Left ventricle myocardium superior (tissue), 1 donor: ENCODE measurements at regions not wholly inside any gene's neighbourhood (a gene's known extent, or its start where the extent isn't known, plus 50 kb on each side); places are given as distances from the start of the nearest gene placed in this dataset.

Experiments used
- ATAC-seq: fragments of 200-7000 bp; cut with Tn5 transposase; one replicate; pipeline ENCODE4 v1.9.1; 2020; ENCODE audit warnings: mild to moderate bottlenecking, moderate library complexity
- DNase-seq: peaks from one replicate; pipeline ENCODE4 v3.0.0-alpha.2; 2020
- intact Hi-C: fragments of 100-400 bp; cut with micrococcal nuclease; formaldehyde crosslinking; loops from one replicate; pipeline ENCODE4 v1.11.0; 2022
- donor health status: DM: no; HTN: yes; CAD: no; lungs with severe emphysema.

DNA sequence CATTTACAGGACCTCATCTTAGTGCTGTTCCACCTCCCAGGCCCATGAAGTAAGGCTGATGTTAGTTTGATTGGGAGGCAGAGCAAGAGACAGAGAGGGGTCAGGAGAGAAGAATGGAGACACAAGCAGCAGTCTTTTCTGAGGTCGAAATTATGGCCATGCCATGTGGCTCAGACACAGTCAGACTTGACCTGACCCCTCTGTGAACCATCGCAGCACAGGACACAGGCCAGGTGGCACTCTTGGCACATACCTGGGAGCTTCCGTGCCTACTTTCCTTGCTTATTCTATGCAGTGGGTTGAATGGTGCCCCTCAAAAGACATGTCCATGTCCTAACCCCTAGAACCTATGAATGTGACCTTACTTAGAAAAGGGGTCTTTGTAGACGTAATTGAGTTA is 254.9 kb downstream of the MAFB start:
- intact Hi-C loops = no loop called here
- ATAC-seq (no peak), DNase-seq (no peak)

DNA sequence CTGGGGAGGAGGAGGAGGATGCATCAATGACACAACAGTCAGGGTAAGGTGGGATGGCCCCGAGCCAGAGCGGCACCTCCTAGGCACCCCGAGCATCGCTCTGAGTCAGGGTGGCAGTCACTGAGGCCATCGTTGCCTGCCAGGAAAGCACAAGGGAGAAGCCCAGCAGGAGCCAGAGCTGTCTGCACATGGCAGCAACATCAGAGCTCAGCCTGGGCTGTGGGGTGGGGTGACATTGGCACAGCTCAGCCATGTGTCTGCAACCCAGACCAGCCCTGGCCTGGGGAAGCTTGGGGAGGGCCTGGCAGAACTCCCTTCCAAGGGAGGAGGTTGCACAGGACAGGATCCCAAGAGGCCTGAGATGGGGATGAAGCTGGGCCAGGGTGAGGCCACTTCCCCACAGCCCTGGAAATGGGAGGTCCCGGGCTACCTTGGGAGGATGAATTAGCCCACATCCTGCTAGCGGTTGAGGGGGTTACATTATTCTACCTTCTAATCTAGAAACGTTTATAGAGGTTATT is 255.6 kb downstream of the MAFB start:
- DNase-seq = no peak
- intact Hi-C loops = no loop called here
- ATAC-seq = no peak

GRCh38 chr20:40431611-40432010 is 257.4 kb downstream of the MAFB start:
- intact Hi-C loops = no loop called here
- no peak for ATAC-seq
- no peak for DNase-seq

DNA sequence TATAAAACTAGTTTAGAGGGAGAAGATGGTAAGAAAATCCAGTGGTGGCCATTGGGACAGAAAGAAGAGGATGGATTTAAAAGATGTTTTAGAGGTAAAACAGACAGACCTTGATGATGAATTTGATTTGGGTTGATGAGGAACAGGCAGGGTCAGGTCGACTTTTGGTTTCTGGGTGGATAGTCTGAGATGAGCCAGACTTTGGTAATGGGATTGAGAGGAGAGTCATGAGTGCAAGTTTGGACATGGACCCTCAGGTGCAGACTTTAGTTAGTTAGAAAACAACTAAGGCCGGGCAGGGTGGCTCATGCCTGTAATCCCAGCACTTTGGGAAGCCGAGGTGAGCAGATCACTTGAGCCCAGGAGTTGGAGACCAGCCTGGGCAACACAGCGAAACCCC is 257.9 kb downstream of the MAFB start:
- intact Hi-C loops = no loop called here
- no peak for ATAC-seq
- DNase-seq = no peak

DNA sequence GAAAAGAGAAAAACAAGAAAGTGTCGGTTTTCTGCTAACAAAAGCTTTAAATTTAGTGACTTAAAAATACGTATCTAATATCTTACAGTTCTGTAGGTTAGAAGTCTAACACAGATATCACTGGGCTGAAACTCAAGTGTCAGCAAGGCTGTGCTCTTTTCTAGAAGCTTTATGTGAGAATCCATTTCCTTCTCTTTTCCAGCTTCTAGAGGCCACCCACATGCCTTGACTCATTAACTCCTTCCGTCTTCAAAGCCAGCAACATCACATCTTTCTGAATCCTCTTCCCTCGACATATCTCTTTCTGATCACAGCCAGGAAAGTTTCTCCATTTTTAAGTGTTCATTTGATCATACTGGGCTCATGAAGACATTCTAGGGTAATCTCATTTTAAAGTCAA is 262.0 kb downstream of the MAFB start:
- ATAC-seq (no peak), DNase-seq (no peak)
- intact Hi-C loops = no loop called here

DNA sequence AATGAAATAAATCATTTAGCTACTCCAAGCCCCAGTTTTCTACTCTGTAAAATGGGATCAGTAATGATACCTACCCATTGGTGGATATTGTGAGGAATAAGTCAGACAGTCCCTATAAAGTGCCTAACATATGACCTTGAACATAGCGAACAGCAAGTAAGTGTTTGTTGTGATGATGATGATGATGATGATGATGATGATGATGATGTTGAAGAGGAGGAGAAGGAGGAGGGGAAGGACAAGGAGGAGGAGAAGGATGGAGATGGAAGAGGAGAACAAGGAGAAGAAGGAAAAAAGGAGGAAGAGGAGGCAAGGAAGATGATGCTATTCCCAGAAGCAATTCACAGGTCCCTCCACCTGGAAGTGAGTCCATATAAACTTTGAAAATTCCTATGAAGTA is 264.3 kb downstream of the MAFB start:
- intact Hi-C loops = no loop called here
- no peak for ATAC-seq
- no peak for DNase-seq

DNA sequence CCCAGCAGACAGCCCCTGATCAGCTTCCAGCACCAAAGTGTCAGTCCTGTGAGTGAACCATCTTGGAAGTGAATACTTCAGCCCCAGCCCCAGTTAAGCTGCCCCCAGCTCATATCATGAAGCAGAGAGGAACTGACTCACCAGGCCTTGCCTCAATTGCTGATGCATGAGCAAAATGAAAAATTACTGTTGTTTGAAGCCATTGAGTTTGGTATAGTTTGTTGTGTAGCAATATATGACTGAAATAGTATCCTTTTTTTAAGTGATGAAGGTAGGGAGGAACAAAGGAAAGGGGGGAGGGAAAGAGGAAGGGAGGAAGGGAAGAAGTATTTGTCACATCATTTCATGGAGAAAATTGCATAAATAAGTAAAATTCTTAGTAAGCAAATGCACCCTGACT is 266.4 kb downstream of the MAFB start:
- intact Hi-C loops = no loop called here
- ATAC-seq (no peak), DNase-seq (no peak)

GRCh38 chr20:40416274-40416673 is 272.8 kb downstream of the MAFB start:
- DNase-seq (no peak), ATAC-seq (no peak)
- intact Hi-C loops = no loop called here

DNA sequence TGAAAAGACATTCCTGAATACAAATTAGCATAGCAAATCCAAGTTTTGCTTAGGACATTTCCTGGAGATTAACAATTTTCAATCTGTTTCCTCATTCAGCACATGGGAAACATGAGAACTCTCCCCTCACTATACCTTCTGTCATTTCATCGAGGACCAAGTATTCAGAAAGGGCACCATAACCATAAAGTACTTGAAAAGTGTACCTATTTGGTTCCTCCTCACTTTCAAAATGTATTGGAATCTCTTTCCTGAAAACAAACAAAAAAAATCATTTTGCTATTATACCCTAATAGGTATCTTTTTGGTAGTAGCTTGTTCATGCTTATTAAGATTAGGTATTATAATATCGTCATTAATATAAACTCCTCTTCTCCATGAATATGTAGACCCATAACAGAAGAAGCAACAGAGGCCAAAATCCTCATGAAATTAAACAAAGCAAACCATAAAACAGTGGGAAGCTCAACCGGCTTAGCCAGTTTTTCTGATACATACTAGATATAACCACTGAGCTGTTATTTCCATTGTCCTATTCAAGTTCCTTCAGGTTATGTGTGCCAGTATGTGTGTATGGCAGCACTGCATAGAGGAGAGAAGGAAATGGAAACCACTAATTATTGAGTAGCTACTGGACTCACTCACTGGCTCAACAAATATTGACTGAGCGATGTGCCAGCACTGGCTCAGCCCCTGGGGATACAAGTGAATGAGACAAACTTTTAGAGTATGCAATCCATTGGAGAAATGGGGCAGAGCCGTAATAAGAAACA is 274.0 kb downstream of the MAFB start:
- ATAC-seq = no peak
- no peak for DNase-seq
- intact Hi-C loops = no loop called here

GRCh38 chr20:40410028-40410427 is 279.0 kb downstream of the MAFB start:
- DNase-seq = no peak
- intact Hi-C loops = no loop called here
- ATAC-seq = no peak

DNA sequence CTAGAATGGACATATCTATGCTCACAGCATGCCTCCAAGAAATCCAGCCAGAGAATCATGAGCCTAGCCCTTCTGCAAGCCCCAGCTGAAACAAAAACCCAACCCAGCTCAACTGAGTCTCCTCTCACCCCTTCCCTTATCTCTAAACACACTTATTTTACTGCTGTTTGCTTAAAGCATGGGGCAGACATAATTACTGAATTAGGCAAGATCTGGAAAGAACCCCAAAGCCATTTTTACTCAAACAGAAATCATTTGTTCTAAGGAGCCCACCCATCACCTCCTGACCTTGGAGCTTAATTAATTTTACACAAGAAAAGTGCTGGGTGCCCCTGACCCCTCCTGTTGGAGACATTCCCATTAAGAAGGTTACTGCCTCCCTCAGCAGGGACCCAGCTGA is 291.6 kb downstream of the MAFB start:
- intact Hi-C loops = no loop called here
- DNase-seq (no peak), ATAC-seq (no peak)

DNA sequence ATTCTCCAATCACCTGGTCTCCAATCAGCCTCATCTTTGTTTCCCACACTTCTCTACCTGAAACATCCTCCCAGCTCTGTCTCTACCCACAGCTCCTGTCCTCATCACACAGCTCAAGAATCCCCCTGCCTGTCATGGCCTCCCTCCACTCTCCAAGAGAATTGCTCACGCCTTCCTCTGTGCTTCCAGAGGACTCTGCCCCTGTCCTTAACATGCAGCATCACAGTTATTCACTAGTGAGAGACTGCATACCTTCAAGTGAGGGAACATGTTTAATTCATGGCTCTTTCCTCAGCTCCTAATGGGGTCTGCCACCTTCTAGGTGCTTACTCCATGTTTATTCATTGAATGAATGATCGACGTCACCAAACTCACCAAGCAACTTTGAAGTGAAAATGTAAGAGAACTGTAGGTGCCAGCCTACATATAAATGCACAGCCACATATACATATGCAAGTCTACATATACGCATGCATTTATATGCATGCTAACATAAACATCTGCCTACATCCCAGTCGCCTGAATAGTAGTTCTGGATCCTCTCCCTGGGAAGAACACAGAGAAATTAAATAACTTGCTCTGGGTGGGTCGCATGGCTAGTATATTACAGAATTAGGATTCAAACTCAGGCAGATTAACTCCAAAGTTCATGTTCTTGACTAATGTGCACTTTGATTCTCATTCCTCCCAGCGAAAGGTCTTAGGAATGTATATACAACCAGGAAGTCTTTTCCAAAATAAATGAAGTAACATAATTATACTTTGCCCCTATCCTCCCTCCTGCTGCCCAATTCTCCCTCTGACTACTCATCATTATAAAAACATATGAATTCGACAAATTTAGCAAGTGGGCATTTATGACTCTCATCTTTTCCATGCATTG is 295.6 kb downstream of the MAFB start:
- no peak for ATAC-seq
- intact Hi-C loops = no loop called here
- DNase-seq = no peak

GRCh38 chr20:40390654-40391053 is 298.4 kb downstream of the MAFB start:
- intact Hi-C loops = no loop called here
- DNase-seq (no peak), ATAC-seq (no peak)

DNA sequence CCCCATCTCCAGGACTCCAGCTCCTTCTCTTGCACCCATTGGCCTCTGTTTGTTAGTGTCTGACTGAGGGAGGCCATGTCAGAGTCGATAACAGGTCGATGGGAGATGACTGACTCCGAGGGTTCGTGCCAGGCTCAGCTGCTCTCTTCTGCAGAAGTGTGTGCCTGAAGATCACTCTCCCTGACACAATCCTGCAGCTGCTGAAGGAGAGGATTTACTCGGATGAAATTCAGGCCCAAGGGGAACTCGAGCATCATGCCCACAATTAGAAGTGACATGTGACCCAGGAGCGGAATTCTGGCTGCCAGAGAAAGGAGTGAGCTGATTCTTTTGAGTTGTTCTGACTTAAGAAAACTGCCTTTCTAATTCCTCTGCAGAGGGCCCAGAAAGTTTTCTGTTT is 318.2 kb downstream of the MAFB start:
- no peak for ATAC-seq
- intact Hi-C loops = no loop called here
- no peak for DNase-seq

DNA sequence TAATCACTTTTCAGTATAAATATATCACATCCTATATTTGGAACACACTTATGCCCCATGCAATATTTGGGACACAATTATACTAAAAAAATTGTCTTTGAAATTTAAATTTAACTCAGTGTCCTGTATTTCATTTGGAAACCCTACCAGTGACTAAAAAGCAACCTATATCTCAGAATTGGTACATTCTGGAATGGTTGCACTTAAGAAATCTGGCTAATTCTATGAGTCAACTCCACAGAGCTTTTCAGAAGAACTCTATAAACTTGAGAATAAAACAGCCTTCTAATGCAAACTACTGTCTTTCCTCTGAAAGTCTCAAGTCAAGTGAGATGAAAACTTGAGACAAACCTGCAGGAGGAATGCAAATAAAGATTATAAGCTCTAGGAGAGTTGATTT is 320.2 kb downstream of the MAFB start:
- ATAC-seq (no peak), DNase-seq (no peak)
- intact Hi-C loops = no loop called here

- intact Hi-C loops = no loop called here
- DNase-seq (no peak), ATAC-seq (no peak)
Observed at GRCh38 chr20:40361916-40362315, 327.1 kb downstream of the MAFB start.

DNA sequence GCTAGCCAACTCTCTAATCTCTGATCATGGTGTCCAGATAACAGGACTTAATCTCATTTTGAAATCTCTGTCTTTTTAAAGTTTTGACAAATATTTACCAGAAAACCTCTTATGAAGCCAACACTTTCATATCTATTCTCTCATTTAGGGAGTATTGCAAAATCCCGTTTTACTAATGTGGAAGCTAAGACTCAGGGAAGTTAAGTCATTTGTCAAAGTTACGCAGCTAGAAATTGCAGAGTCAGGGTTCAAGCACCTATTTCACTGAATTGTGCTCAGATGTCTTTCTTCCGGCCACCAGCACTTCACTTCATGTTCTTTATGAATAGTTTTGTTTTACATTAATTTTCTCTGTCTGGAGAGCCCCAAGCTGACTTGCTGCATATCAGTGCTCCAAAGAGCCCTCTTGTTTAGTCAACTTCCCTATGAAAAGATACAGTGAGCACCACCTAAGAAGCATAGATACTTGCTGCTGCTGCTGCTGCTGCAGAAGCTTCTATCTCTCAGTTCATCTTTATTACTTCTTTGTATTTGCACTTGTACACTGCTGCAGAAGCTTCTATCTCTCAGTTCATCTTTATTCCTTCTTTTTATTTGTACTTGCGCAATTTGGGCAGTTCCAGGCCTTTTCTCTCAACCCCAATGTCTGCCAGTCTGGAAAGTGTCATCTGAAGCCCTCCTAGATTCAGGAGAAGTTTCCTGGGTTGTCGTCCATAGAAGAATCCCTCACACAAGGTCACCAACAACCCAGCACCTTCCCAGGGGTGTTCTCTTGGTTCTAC is 329.7 kb downstream of the MAFB start:
- intact Hi-C loops = no loop called here
- ATAC-seq (no peak), DNase-seq (no peak)

DNA sequence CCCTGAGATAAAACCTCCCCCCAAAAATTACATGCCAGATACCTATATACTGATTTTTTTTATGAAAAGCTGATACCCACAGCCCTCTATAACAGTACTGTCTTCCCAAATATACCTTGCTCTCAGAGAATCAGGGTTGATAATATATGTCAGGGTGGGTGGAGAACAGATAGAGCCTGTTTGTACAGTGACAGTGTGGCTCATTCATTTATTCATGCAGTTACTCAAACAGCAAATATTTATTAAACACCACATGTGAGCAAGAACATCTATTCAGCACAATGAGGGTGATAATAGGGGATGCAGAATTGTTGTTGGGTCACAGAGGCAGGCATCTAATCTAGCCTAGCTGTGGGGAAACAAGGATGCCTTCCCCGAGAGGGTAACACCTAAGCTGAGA is 334.2 kb downstream of the MAFB start:
- DNase-seq = no peak
- intact Hi-C loops = no loop called here
- no peak for ATAC-seq

DNA sequence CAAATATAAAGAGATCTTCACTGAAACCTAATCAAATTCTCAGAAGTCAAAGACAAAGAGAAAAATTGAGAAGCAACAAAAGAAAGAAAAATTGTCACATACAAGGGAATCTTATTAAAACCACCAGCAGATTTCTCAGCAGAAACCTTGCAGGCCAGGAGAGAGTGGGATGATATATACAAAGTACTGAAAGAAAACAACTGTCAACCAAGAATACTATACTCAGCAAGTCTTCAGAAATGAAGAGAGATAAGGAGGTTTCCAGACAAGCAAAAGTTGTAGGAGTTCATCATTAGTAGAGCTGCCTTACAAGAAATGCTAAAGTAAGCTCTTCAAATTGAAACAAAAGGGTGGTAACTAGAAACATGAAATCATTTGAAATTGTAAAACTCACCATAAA is 345.6 kb downstream of the MAFB start:
- ATAC-seq = no peak
- no peak for DNase-seq
- intact Hi-C loops = no loop called here

DNA sequence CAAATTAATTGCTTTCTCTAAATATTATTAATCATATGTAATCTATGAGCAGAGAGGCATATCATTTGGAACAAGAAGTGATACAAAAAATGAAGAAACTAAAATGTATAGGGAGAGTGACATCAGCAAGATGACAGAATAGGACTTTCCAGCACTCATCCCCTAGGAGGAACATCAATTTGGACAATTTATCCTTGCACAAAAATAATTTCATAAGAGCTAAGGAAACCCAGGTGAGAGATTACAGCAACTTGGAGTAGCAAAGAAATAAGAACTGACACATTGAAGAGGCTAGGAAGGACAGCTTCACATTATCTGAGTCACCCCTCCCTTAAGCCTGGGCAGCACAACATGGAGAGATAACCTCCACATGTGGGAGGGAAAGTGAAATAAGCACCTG is 347.5 kb downstream of the MAFB start:
- ATAC-seq (no peak), DNase-seq (no peak)
- intact Hi-C loops = no loop called here
